ENCODE measurements at regions not wholly inside any gene's neighbourhood (a gene's known extent, or its start where the extent isn't known, plus 50 kb on each side); places are given as distances from the start of the nearest gene placed in this dataset.

GRCh38 chr2:193712912-193713311, 1518.2 kb upstream of the TMEFF2 start:
- no peak for TF ChIP-seq TAF1 (CRISPR knock-in tag; IDR thresholded peaks at IDR 0.05)
- no peak for TF ChIP-seq REL (CRISPR knock-in tag; conservative IDR thresholded peaks at IDR 0.05)
- no peak for TF ChIP-seq SP1 (IDR thresholded peaks at IDR 0.05)
- no peak for TF ChIP-seq SP1 (CRISPR knock-in tag; IDR thresholded peaks at IDR 0.05)
